SK-N-SH treated with all-trans-retinoic acid at 6 μM for 48 hours (cell line): ENCODE measurements at regions not wholly inside any gene's neighbourhood (a gene's known extent, or its start where the extent isn't known, plus 50 kb on each side); places are given as distances from the start of the nearest gene placed in this dataset.

Experiments
- ATAC-seq: fragments of 200-7000 bp; cut with Tn5 transposase; 3 replicates; pipeline ENCODE4 v1.9.1; 2020; ENCODE audit warnings: mild to moderate bottlenecking, moderate library complexity
- ARNTL ChIP-seq: fragments of 450-650 bp; formaldehyde crosslinking; IDR thresholded peaks from 2 replicates; pipeline ENCODE4 v1.5.0; 2020; ENCODE audit warnings: low read depth, mild to moderate bottlenecking, moderate library complexity, borderline replicate concordance
- BACH2 ChIP-seq: fragments of 250-450 bp; sonication (Bioruptor Pico); IDR thresholded peaks from 2 replicates; pipeline ENCODE4 v1.9.0; 2021; ENCODE audit warnings: mild to moderate bottlenecking, borderline replicate concordance
- CREB5 ChIP-seq: fragments of 250-450 bp; sonication (Bioruptor Pico); IDR thresholded peaks from 2 replicates; pipeline ENCODE4 v1.5.1; 2020; ENCODE audit warnings: low read depth, mild to moderate bottlenecking, moderate library complexity
- CSRNP3 ChIP-seq: fragments of 250-450 bp; sonication (Bioruptor Pico); IDR thresholded peaks from 2 replicates; pipeline ENCODE4 v1.5.1; 2021; ENCODE audit warnings: mild to moderate bottlenecking, moderate library complexity
- ESRRG ChIP-seq: fragments of 250-450 bp; sonication (Bioruptor Pico); IDR thresholded peaks from 2 replicates; pipeline ENCODE4 v1.6.1; 2021; ENCODE audit warnings: mild to moderate bottlenecking
- GLIS3 ChIP-seq: fragments of 250-450 bp; sonication (Bioruptor Pico); IDR thresholded peaks from 2 replicates; pipeline ENCODE4 v1.5.0; 2020; ENCODE audit warnings: mild to moderate bottlenecking, moderate library complexity
- ISL1 ChIP-seq: fragments of 250-450 bp; sonication (Bioruptor Pico); IDR thresholded peaks from 2 replicates; pipeline ENCODE4 v2.1.2; 2022; ENCODE audit warnings: mild to moderate bottlenecking, moderate library complexity
- OSR1 ChIP-seq: fragments of 250-450 bp; sonication (Bioruptor Pico); IDR thresholded peaks from 2 replicates; pipeline ENCODE4 v1.8.0; 2022; ENCODE audit warnings: moderate library complexity, mild to moderate bottlenecking, inconsistent platforms
- PATZ1 ChIP-seq: fragments of 250-450 bp; sonication (Bioruptor Pico); IDR thresholded peaks from 2 replicates; pipeline ENCODE4 v1.8.0; 2020; ENCODE audit warnings: mild to moderate bottlenecking, moderate library complexity, borderline replicate concordance
- POU6F1 ChIP-seq: fragments of 250-450 bp; sonication (Bioruptor Pico); IDR thresholded peaks from 2 replicates; pipeline ENCODE4 v1.8.0; 2021; ENCODE audit warnings: low read depth, mild to moderate bottlenecking, moderate library complexity, borderline replicate concordance
- PPARA ChIP-seq: fragments of 250-450 bp; sonication (Bioruptor Pico); IDR thresholded peaks from 2 replicates; pipeline ENCODE4 v1.5.0; 2020; ENCODE audit warnings: mild to moderate bottlenecking, borderline replicate concordance
- RARB ChIP-seq: fragments of 250-450 bp; sonication (Bioruptor Pico); IDR thresholded peaks from 2 replicates; pipeline ENCODE4 v1.8.0; 2021; ENCODE audit warnings: mild to moderate bottlenecking, moderate library complexity
- SNAI2 ChIP-seq: fragments of 250-450 bp; sonication (Bioruptor Pico); IDR thresholded peaks from 2 replicates; pipeline ENCODE4 v1.5.0; 2020; ENCODE audit warnings: mild to moderate bottlenecking, moderate library complexity
- TOX ChIP-seq: fragments of 250-450 bp; sonication (Bioruptor Pico); IDR thresholded peaks from 2 replicates; pipeline ENCODE4 v1.8.0; 2021; ENCODE audit warnings: mild to moderate bottlenecking, moderate library complexity, borderline replicate concordance
- ZC3H10 ChIP-seq: fragments of 250-450 bp; sonication (Bioruptor Pico); IDR thresholded peaks from 2 replicates; pipeline ENCODE4 v1.5.1; 2021; ENCODE audit warnings: mild to moderate bottlenecking, moderate library complexity
- ZFP3 ChIP-seq: fragments of 250-450 bp; sonication (Bioruptor Pico); IDR thresholded peaks from 2 replicates; pipeline ENCODE4 v1.5.0; 2020; ENCODE audit warnings: mild to moderate bottlenecking, moderate library complexity
- ZFP30 ChIP-seq: fragments of 450-650 bp; formaldehyde crosslinking; IDR thresholded peaks from 2 replicates; pipeline ENCODE4 v1.5.0; 2022; ENCODE audit warnings: mild to moderate bottlenecking, moderate library complexity
- ZNF70 ChIP-seq: fragments of 450-650 bp; formaldehyde crosslinking; IDR thresholded peaks from 2 replicates; pipeline ENCODE4 v1.5.0; 2020; ENCODE audit warnings: mild to moderate bottlenecking, moderate library complexity
- ZNF8 ChIP-seq: fragments of 450-650 bp; formaldehyde crosslinking; IDR thresholded peaks from 2 replicates; pipeline ENCODE4 v1.5.0; 2020; ENCODE audit warnings: mild to moderate bottlenecking, moderate library complexity
- TF ChIP-seq, protein P1 (sequence below): fragments of 250-450 bp; sonication (Bioruptor Pico); IDR thresholded peaks from 2 replicates; pipeline ENCODE4 v1.5.0; 2020; ENCODE audit warnings: mild to moderate bottlenecking, moderate library complexity

DNA sequence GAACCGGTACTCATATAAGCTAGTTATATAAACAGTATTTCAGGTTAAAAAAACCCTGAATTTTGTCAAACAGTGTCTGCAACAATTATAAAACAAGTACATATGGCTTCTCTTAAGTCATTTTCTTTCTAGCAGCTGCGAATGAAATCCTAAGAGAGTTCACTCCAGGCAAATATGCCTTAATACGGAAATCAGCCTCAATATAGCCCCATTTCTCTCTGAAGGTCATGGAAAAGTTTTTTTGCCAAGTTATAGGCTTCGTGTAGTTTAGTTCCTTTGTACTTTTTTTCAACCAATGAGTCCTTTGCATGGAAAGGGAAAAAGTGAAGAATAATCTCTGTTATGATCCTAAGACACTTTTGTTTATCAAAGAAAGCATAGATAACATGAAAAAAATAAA is 848.0 kb upstream of the ACO1 start:
- ATAC-seq: no peak
- no peak for TF ChIP-seq PPARA (CRISPR knock-in tag)
- no peak for TF ChIP-seq TOX
- no peak for TF ChIP-seq ZC3H10

DNA sequence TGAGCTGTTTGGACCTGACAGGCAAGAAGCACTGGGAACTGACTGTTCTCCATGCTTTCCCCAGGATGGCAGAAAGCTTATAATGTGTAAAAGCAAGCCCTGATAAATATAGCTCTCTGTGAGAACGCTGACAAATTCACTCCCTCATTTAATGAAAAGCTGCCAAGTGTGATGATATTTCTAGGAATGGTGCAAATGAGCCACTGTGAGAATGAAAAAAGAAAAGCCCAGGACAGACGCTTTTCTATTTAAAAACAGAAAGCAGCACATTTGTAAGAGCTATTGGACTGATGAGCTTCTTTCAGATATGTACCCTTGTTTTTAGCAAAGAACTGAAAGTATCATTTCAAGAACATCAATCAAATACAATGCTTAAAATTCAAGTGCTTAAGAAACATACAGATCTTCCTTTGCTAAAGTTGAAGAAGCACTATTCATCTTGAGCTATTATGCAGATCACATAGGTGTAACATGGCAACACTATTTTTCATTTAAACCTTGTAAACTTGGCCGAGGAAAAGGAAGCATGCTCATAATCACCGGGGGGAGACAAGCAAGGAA is 842.6 kb upstream of the ACO1 start:
- no peak for ATAC-seq
- TF ChIP-seq PPARA (CRISPR knock-in tag): no peak
- no peak for TF ChIP-seq BACH2 (CRISPR knock-in tag)
- no peak for TF ChIP-seq OSR1
- no peak for TF ChIP-seq ZFP3 (CRISPR knock-in tag)
- TF ChIP-seq ARNTL (CRISPR knock-in tag): no peak
- TF ChIP-seq ISL1 (CRISPR knock-in tag): no peak
- no peak for TF ChIP-seq CSRNP3 (CRISPR knock-in tag)
- no peak for TF ChIP-seq GLIS3 (CRISPR knock-in tag)
- no peak for TF ChIP-seq ZC3H10
- TF ChIP-seq, protein P1, sequence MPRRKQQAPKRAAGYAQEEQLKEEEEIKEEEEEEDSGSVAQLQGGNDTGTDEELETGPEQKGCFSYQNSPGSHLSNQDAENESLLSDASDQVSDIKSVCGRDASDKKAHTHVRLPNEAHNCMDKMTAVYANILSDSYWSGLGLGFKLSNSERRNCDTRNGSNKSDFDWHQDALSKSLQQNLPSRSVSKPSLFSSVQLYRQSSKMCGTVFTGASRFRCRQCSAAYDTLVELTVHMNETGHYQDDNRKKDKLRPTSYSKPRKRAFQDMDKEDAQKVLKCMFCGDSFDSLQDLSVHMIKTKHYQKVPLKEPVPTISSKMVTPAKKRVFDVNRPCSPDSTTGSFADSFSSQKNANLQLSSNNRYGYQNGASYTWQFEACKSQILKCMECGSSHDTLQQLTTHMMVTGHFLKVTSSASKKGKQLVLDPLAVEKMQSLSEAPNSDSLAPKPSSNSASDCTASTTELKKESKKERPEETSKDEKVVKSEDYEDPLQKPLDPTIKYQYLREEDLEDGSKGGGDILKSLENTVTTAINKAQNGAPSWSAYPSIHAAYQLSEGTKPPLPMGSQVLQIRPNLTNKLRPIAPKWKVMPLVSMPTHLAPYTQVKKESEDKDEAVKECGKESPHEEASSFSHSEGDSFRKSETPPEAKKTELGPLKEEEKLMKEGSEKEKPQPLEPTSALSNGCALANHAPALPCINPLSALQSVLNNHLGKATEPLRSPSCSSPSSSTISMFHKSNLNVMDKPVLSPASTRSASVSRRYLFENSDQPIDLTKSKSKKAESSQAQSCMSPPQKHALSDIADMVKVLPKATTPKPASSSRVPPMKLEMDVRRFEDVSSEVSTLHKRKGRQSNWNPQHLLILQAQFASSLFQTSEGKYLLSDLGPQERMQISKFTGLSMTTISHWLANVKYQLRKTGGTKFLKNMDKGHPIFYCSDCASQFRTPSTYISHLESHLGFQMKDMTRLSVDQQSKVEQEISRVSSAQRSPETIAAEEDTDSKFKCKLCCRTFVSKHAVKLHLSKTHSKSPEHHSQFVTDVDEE (CRISPR knock-in tag): no peak
- TF ChIP-seq POU6F1 (CRISPR knock-in tag): no peak
- TF ChIP-seq ZNF8 (CRISPR knock-in tag): no peak
- TF ChIP-seq ESRRG: no peak
- TF ChIP-seq TOX: no peak
- TF ChIP-seq ZNF70 (CRISPR knock-in tag): no peak
- no peak for TF ChIP-seq SNAI2 (CRISPR knock-in tag)
- TF ChIP-seq PATZ1: no peak

GRCh38 chr9:31542384-31543055 is 841.9 kb upstream of the ACO1 start:
- no peak for TF ChIP-seq POU6F1 (CRISPR knock-in tag)
- 0 out of 2 replicates have a peak, but pooled peaks have one; percentile 10 for TF ChIP-seq ISL1 (CRISPR knock-in tag)
- peak; percentile 88 for ATAC-seq

DNA sequence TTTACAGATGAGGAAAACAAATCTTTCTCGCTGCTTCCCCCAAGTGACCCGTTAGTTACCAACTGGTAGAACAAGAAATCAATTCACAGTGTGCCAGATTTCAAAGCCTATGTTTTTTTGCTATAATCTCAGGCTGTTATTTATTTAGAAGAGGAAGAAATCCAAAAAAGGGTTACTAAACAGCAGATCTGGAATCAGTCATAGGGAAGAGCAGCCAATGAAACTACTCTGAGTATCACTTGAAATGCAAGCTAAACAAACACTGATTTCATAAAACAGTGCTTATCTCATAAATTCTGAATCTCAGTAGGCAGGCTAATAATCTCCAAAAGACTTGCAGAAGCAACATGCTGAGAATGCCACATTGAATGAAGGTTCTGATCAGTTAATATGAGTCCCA is 829.5 kb upstream of the ACO1 start:
- no peak for ATAC-seq
- TF ChIP-seq ZFP30 (CRISPR knock-in tag) (no peak), CSRNP3 (CRISPR knock-in tag) (no peak), GLIS3 (CRISPR knock-in tag) (no peak), ZFP3 (CRISPR knock-in tag) (no peak), ZC3H10 (no peak), CREB5 (CRISPR knock-in tag) (no peak), RARB (CRISPR knock-in tag) (no peak)
- TF ChIP-seq, protein P1 (CRISPR knock-in tag): no peak
